Prostate gland (tissue), 2 donors: ENCODE measurements at regions not wholly inside any gene's neighbourhood (a gene's known extent, or its start where the extent isn't known, plus 50 kb on each side); places are given as distances from the start of the nearest gene placed in this dataset.

Source experiments
- DNase-seq: peaks from one replicate; pipeline ENCODE4 v3.0.0-alpha.2; 2019; ENCODE audit warnings: low spot score
- H3K27ac ChIP-seq, 2 donors: fragments of 200-600 bp; sonication (generic); 2 replicates each; pipeline ENCODE4 v1.5.1; 2017 to 2019
- H3K27me3 ChIP-seq: fragments of 200-600 bp; sonication (generic); replicated peaks from 2 replicates; pipeline ENCODE4 v1.5.1; 2019; ENCODE audit not compliant: insufficient read depth
- H3K36me3 ChIP-seq, 2 donors: fragments of 200-600 bp; sonication (generic); 1 replicate in 1 of 2; 2 replicates in 1 of 2; pipeline versions ENCODE4 v1.5.1 to v1.8.1; 2017 to 2019
- H3K4me1 ChIP-seq: fragments of 200-600 bp; sonication (generic); replicated peaks from 2 replicates; pipeline ENCODE4 v1.5.1; 2019
- H3K4me3 ChIP-seq, 2 donors: fragments of 200-600 bp; sonication (generic); 2 replicates each; pipeline ENCODE4 v1.5.1; 2017 to 2019
- H3K9me3 ChIP-seq: fragments of 200-600 bp; sonication (generic); 2 replicates; pipeline ENCODE4 v1.5.1; 2017
- CTCF ChIP-seq, 4 experiments: fragments of 200-600 bp in 2 of 4; fragments of 450-650 bp in 2 of 4; sonication (generic) in 2 of 4; IDR thresholded peaks; 1 replicate in 3 of 4; 2 replicates in 1 of 4; pipeline ENCODE4 v1.5.1; 2016 to 2019; ENCODE audit warnings: antibody characterized with exemption in 4 of 4, mild to moderate bottlenecking in 2 of 4, moderate library complexity in 2 of 4
- POLR2A ChIP-seq: fragments of 450-650 bp; IDR thresholded peaks from one replicate; pipeline ENCODE4 v1.6.1; 2016; ENCODE audit warnings: antibody characterized with exemption, mild to moderate bottlenecking
- POLR2AphosphoS5 ChIP-seq: sonication (generic); formaldehyde crosslinking; IDR thresholded peaks from one replicate; pipeline ENCODE4 v1.6.1; 2017; ENCODE audit warnings: antibody characterized with exemption
- WGBS: methylation state at CpG from one replicate; pipeline ENCODE4 v1.1.5; 2018; 5-methylcytosine and 5-hydroxymethylcytosine counted together
- intact Hi-C: fragments of 100-400 bp; cut with DNase I; formaldehyde crosslinking; loops from one replicate; pipeline ENCODE4 v1.14.2; 2022

GRCh38 chr3:17811646-17812045, 69.2 kb upstream of the TBC1D5 start:
- H3K36me3 ChIP-seq = no peaks in the 10 kb centered on the region
- no peak for DNase-seq
- H3K27me3 ChIP-seq = no peaks in the 10 kb centered on the region
- no peak overlapping the region for H3K27ac ChIP-seq
- intact Hi-C loops = no loop called here
- TF ChIP-seq CTCF (IDR thresholded peaks at IDR 0.05) (no peak), POLR2AphosphoS5 (no peak), POLR2A (no peak)
- no peak overlapping the region for H3K4me3 ChIP-seq
- H3K4me1 ChIP-seq = no peaks in the 10 kb centered on the region
- H3K9me3 ChIP-seq = no peaks in the 10 kb centered on the region

GRCh38 chr3:17810759-17811158, 68.3 kb upstream of the TBC1D5 start:
- no peaks in the 10 kb centered on the region for H3K36me3 ChIP-seq
- intact Hi-C loops = no loop called here
- H3K9me3 ChIP-seq = no peaks in the 10 kb centered on the region
- H3K27me3 ChIP-seq = no peaks in the 10 kb centered on the region
- H3K27ac ChIP-seq = no peak overlapping the region
- H3K4me3 ChIP-seq = no peak overlapping the region
- no peaks in the 10 kb centered on the region for H3K4me1 ChIP-seq
- no peak for DNase-seq
- TF ChIP-seq CTCF (IDR thresholded peaks at IDR 0.05) (peak in 1 of 4 experiments; percentile 16), POLR2A (no peak), POLR2AphosphoS5 (no peak)

- H3K36me3 ChIP-seq = no peaks in the 10 kb centered on the region
- TF ChIP-seq CTCF (IDR thresholded peaks at IDR 0.05) (no peak), POLR2AphosphoS5 (no peak), POLR2A (no peak)
- no peaks in the 10 kb centered on the region for H3K9me3 ChIP-seq
- intact Hi-C loops = no loop called here
- DNase-seq = no peak
- H3K27ac ChIP-seq = no peak overlapping the region
- no peaks in the 10 kb centered on the region for H3K27me3 ChIP-seq
- no peak overlapping the region for H3K4me3 ChIP-seq
- H3K4me1 ChIP-seq = no peaks in the 10 kb centered on the region
These were observed 66.6 kb upstream of the TBC1D5 start for GRCh38 chr3:17808994-17809393.

- H3K36me3 ChIP-seq = no peaks in the 10 kb centered on the region
- WGBS = 67% methylated on average over 1 of the region's 1 CpG
- no peaks in the 10 kb centered on the region for H3K4me1 ChIP-seq
- no peak for DNase-seq
- no peak overlapping the region for H3K27ac ChIP-seq
- TF ChIP-seq CTCF (IDR thresholded peaks at IDR 0.05) = no peak
- no peak for TF ChIP-seq POLR2A
- TF ChIP-seq POLR2AphosphoS5 = no peak
- no peaks in the 10 kb centered on the region for H3K9me3 ChIP-seq
- no peaks in the 10 kb centered on the region for H3K27me3 ChIP-seq
- H3K4me3 ChIP-seq = no peak overlapping the region
- intact Hi-C loops = no loop called here
These were observed 64.4 kb upstream of the TBC1D5 start for GRCh38 chr3:17806876-17807275.

GRCh38 chr3:17806201-17806600, 63.8 kb upstream of the TBC1D5 start:
- TF ChIP-seq CTCF (IDR thresholded peaks at IDR 0.05) (no peak), POLR2AphosphoS5 (no peak), POLR2A (no peak)
- no peaks in the 10 kb centered on the region for H3K9me3 ChIP-seq
- intact Hi-C loops = no loop called here
- H3K4me3 ChIP-seq = no peak overlapping the region
- no peaks in the 10 kb centered on the region for H3K36me3 ChIP-seq
- no peaks in the 10 kb centered on the region for H3K27me3 ChIP-seq
- H3K27ac ChIP-seq = no peak overlapping the region
- no peaks in the 10 kb centered on the region for H3K4me1 ChIP-seq
- 96% methylated on average over 5 of the region's 5 CpGs for WGBS
- no peak for DNase-seq
